HepG2 (cell line): ENCODE measurements at regions not wholly inside any gene's neighbourhood (a gene's known extent, or its start where the extent isn't known, plus 50 kb on each side); places are given as distances from the start of the nearest gene placed in this dataset.
"Not testable (repeated sequence)": the region's sequence is repeated elsewhere in the genome, so short reads cannot be mapped to it uniquely, and the experiment has no call there.

Experiments used
- ATAC-seq: fragments of 200-7000 bp; cut with Tn5 transposase; 3 replicates; pipeline ENCODE4 v1.9.1; 2020; ENCODE audit warnings: mild to moderate bottlenecking, moderate library complexity
- BruUV-seq: library from RNA; stranded (reverse); fragments of 400-500 nt; replicated peaks from 2 replicates; lab custom pipeline; 2021; lab: Mats Ljungman, UMichigan
- CTCF ChIA-PET: fragments of 300-600 bp; formaldehyde crosslinking; extraction: SDS; loops from one replicate; lab custom pipeline; 2021; ENCODE audit warnings: low total read pairs, inconsistent platforms, low intra/inter-chr PET ratio; lab: Yijun Ruan, JAX
- POLR2A ChIA-PET: fragments of 350-600 bp; sonication (Branson Sonifier 250); formaldehyde crosslinking; loops from one replicate; lab custom pipeline; 2020; ENCODE audit warnings: antibody characterized with exemption, inconsistent platforms; lab: Yijun Ruan, JAX
- DNase-seq: peaks from one replicate; pipeline ENCODE4 v3.0.0-alpha.2; 2015; ENCODE audit warnings: low spot score
- FAIRE-seq: peaks from 3 replicates; lab custom pipeline; 2011; peaks lifted over from hg19 to GRCh38; lab: Jason Lieb, UNC
- H2AFZ ChIP-seq: one replicate; pipeline ENCODE4 v1.6.1; 2011; ENCODE audit warnings: low read length, inconsistent platforms
- H3K27ac ChIP-seq: fragments of 300-600 bp; 3 replicates; pipeline ENCODE4 v1.8.0; 2011; ENCODE audit warnings: mixed run types, mild to moderate bottlenecking, mixed read lengths, low read length, inconsistent platforms; ENCODE audit not compliant: insufficient read depth; ENCODE audit errors: extremely low read length
- H3K27me3 ChIP-seq, 2 experiments: fragments of 200-600 bp in 1 of 2; 2 replicates in 1 of 2; 3 replicates in 1 of 2; pipeline versions ENCODE4 v1.6.0 to v1.8.0; 2011; ENCODE audit warnings: low read length in 2 of 2, mild to moderate bottlenecking in 2 of 2, moderate library complexity in 2 of 2, inconsistent platforms in 1 of 2; ENCODE audit not compliant: insufficient read depth in 2 of 2, control insufficient read depth in 1 of 2
- H3K36me3 ChIP-seq, 2 experiments: fragments of 200-600 bp in 1 of 2; replicated peaks in 1 of 2; 2 replicates in 1 of 2; 3 replicates in 1 of 2; pipeline versions ENCODE4 v1.5.1 to v1.8.0; 2011; ENCODE audit warnings: low read length in 2 of 2, inconsistent platforms in 1 of 2; ENCODE audit not compliant: insufficient read depth in 2 of 2, control insufficient read depth in 1 of 2
- H3K4me1 ChIP-seq: 2 replicates; pipeline ENCODE4 v1.5.1; 2012; ENCODE audit warnings: low read length, inconsistent platforms; ENCODE audit not compliant: insufficient read depth
- H3K4me2 ChIP-seq: 2 replicates; pipeline ENCODE4 v1.6.0; 2011; ENCODE audit warnings: low read depth, low read length, inconsistent platforms
- H3K4me3 ChIP-seq, 3 experiments: fragments of 200-600 bp in 1 of 3; sonication (generic), shearing (Covaris generic) in 1 of 3; replicated peaks in 1 of 3; 2 replicates each; pipeline ENCODE4 v1.5.1; 2011 to 2016; ENCODE audit warnings: low read length in 3 of 3, inconsistent platforms in 2 of 3, low read depth in 2 of 3, mild to moderate bottlenecking in 2 of 3, control low read depth in 1 of 3, mixed read lengths in 1 of 3; ENCODE audit not compliant: insufficient read depth in 1 of 3
- H3K79me2 ChIP-seq: one replicate; pipeline ENCODE4 v1.6.1; 2011; ENCODE audit warnings: low read length, inconsistent platforms; ENCODE audit not compliant: insufficient read depth
- H3K9ac ChIP-seq: 2 replicates; pipeline ENCODE4 v1.6.0; 2011; ENCODE audit warnings: mild to moderate bottlenecking, low read depth, low read length, inconsistent platforms; ENCODE audit not compliant: insufficient read depth
- H3K9me3 ChIP-seq: 2 replicates; pipeline ENCODE4 v1.5.1; 2012; ENCODE audit warnings: mild to moderate bottlenecking, low read length
- H4K20me1 ChIP-seq: 2 replicates; pipeline ENCODE4 v1.6.0; 2011; ENCODE audit warnings: inconsistent platforms, mild to moderate bottlenecking, low read length, moderate library complexity; ENCODE audit not compliant: insufficient read depth
- FOXP4 ChIP-seq: sonication (generic); formaldehyde crosslinking; IDR thresholded peaks from 2 replicates; pipeline ENCODE4 v1.4.0; 2020; ENCODE audit warnings: missing genetic modification reagents
- GATA4 ChIP-seq: sonication (generic); IDR thresholded peaks from 2 replicates; pipeline ENCODE4 v1.6.1; 2016; ENCODE audit warnings: antibody characterized with exemption, low read depth, borderline replicate concordance
- SNRNP70 ChIP-seq: fragments of 200-400 bp; formaldehyde crosslinking; IDR thresholded peaks from 2 replicates; pipeline ENCODE4 v1.6.1; 2017; ENCODE audit warnings: mild to moderate bottlenecking, low read depth, low read length, moderate library complexity
- WGBS: methylation state at CpG from one replicate; pipeline ENCODE4 v1.1.6; 2017; ENCODE audit warnings: low lambda C conversion rate; 5-methylcytosine and 5-hydroxymethylcytosine counted together
- in situ Hi-C: cut with HindIII; loops from 2 replicates; pipeline ENCODE4 v1.10.0; 2017; ENCODE audit warnings: low pct_unique_long_range_greater_than_20kb; ENCODE audit not compliant: extremely low pct_ligation_motif_present
- intact Hi-C: fragments of 100-400 bp; cut with micrococcal nuclease; formaldehyde crosslinking; loops from one replicate; pipeline ENCODE4 v1.10.0; 2022; ENCODE audit not compliant: unreplicated experiment

GRCh38 chr16:48955837-48956236 lies 325.8 kb downstream of the CBLN1 start:
- no peaks in the 10 kb centered on the region for H3K79me2 ChIP-seq
- H3K9ac ChIP-seq: no peak overlapping the region
- BruUV-seq: no TSS peak
- H4K20me1 ChIP-seq: no peaks in the 10 kb centered on the region
- no peaks in the 10 kb centered on the region for H3K4me1 ChIP-seq
- DNase-seq (no peak), FAIRE-seq (no peak), ATAC-seq (no peak)
- POLR2A ChIA-PET: no interaction called here
- H3K27ac ChIP-seq: no peak overlapping the region
- H3K27me3 ChIP-seq: no peaks in the 10 kb centered on the region; a peak in 1 of 5 replicates
- no peaks in the 10 kb centered on the region for H3K36me3 ChIP-seq
- H3K9me3 ChIP-seq: peaks cover 5% of the 10 kb centered on the region
- in situ Hi-C loops (no loop called here), intact Hi-C loops (no loop called here)
- no peak overlapping the region for H3K4me2 ChIP-seq
- CTCF ChIA-PET: no interaction called here
- H3K4me3 ChIP-seq: no peak overlapping the region
- no peak overlapping the region for H2AFZ ChIP-seq
- TF ChIP-seq GATA4 (no peak), FOXP4 (CRISPR knock-in tag) (no peak), SNRNP70 (no peak)
- WGBS: 5% methylated on average over 3 of the region's 3 CpGs

GRCh38 chr16:48951621-48952125 lies 330.0 kb downstream of the CBLN1 start:
- H3K4me3 ChIP-seq, H2AFZ ChIP-seq, ATAC-seq, H3K27ac ChIP-seq, H3K9me3 ChIP-seq, H4K20me1 ChIP-seq, intact Hi-C loops, H3K4me2 ChIP-seq, FAIRE-seq, H3K4me1 ChIP-seq, DNase-seq, H3K79me2 ChIP-seq, CTCF ChIA-PET, BruUV-seq, H3K36me3 ChIP-seq, H3K9ac ChIP-seq, in situ Hi-C loops, POLR2A ChIA-PET, H3K27me3 ChIP-seq: not testable (repeated sequence)
- WGBS: 83% methylated on average over 22 of the region's 41 CpGs
